Pancreas (tissue), 10 donors: ENCODE measurements at regions not wholly inside any gene's neighbourhood (a gene's known extent, or its start where the extent isn't known, plus 50 kb on each side); places are given as distances from the start of the nearest gene placed in this dataset.
"Not testable (repeated sequence)": the region's sequence is repeated elsewhere in the genome, so short reads cannot be mapped to it uniquely, and the experiment has no call there.

Source experiments
- ATAC-seq, 4 donors: fragments of 200-7000 bp; cut with Tn5 transposase; one replicate each; pipeline versions ENCODE4 v1.8.0 to v1.9.1; 2020; ENCODE audit warnings: mild to moderate bottlenecking in 4 of 4, moderate library complexity in 4 of 4
- DNase-seq, 6 donors: peaks; one replicate each; pipeline ENCODE4 v3.0.0-alpha.2; 2020
- FAIRE-seq: peaks from 2 replicates; lab custom pipeline; 2012; peaks lifted over from hg19 to GRCh38; lab: Jason Lieb, UNC
- H3K27ac ChIP-seq, 4 donors: fragments of 200-600 bp; sonication (generic); 1 replicate in 3 of 4; 2 replicates in 1 of 4; pipeline versions ENCODE4 v1.5.0 to v1.8.0; 2020
- H3K27me3 ChIP-seq, 4 donors: fragments of 200-600 bp; one replicate each; pipeline ENCODE4 v1.8.0; 2021
- H3K36me3 ChIP-seq, 3 donors: fragments of 200-600 bp; sonication (generic) in 1 of 3; one replicate each; pipeline versions ENCODE4 v1.5.0 to v1.8.0; 2020 to 2021
- H3K4me1 ChIP-seq, 3 donors: fragments of 200-600 bp; one replicate each; pipeline ENCODE4 v1.8.0; 2021
- H3K4me3 ChIP-seq, 4 donors: fragments of 200-600 bp; sonication (generic) in 2 of 4; one replicate each; pipeline versions ENCODE4 v1.5.0 to v1.8.0; 2020 to 2021
- H3K9me3 ChIP-seq, 4 donors: fragments of 200-600 bp; one replicate each; pipeline ENCODE4 v1.8.0; 2021
- CTCF ChIP-seq, 4 donors: fragments of 200-600 bp; sonication (generic) in 3 of 4; IDR thresholded peaks; one replicate each; pipeline versions ENCODE4 v1.5.0 to v1.8.0; 2021; ENCODE audit warnings: antibody characterized with exemption in 4 of 4
- whole genome bisulfite sequencing, 2 donors: extraction: QIAGEN DNeasy Blood & Tissue Kit; methylation state at CpG; one replicate each; pipeline ENCODE4 v1.1.7; 2013; 5-methylcytosine and 5-hydroxymethylcytosine counted together
- intact Hi-C, 3 donors: fragments of 100-400 bp; cut with DNase I; formaldehyde crosslinking; loops; one replicate each; pipeline versions ENCODE4 v1.11.1 to v1.14.2; 2022
- donor health status: healthy with polysubstance abuse.
- donor health status: DM: no; HTN: no; CAD: no; lungs with moderate emphysema.
- donor health status: DM: no; HTN: no; CAD: no.
- donor health status: control.
- donor health status: control.
- donor health status: Bipolar disorder and iron deficiency.
- donor health status: DM: yes; HTN: yes; CAD: no.
- donor health status: DM: no; HTN: no; CAD: no.
- donor health status: DM: no; HTN: no; CAD: no.
- donor health status: DM: yes; HTN: yes; CAD: no.

GRCh38 chr2:173572848-173573247 lies 218.2 kb downstream of the CDCA7 start:
- Histone ChIP-seq H3K4me1 (peaks cover 5 to 16% (median 10%) of the 10 kb centered on the region in 3 donors), H3K9me3 (no peaks in the 10 kb centered on the region), H3K27me3 (no peaks in the 10 kb centered on the region), H3K36me3 (no peaks in the 10 kb centered on the region), H3K27ac (peak overlapping the region in 1 of 4 donors; percentile 78), H3K4me3 (no peak overlapping the region)
- 93 to 100% methylated on average over 1 of the region's 1 CpG for WGBS, 2 donors
- intact Hi-C loops = no loop called here
- DNase-seq = no peak
- no peak for ATAC-seq
- FAIRE-seq = no peak
- TF ChIP-seq CTCF (IDR thresholded peaks at IDR 0.05) = no peak

- H3K27ac ChIP-seq, H3K9me3 ChIP-seq, ATAC-seq, DNase-seq, FAIRE-seq, H3K4me3 ChIP-seq, H3K27me3 ChIP-seq, H3K36me3 ChIP-seq, intact Hi-C loops: not testable (repeated sequence)
- WGBS, 2 donors = 91 to 93% methylated on average over 3 of the region's 3 CpGs
- H3K4me1 ChIP-seq = peaks cover 5 to 16% (median 10%) of the 10 kb centered on the region in 3 donors
Observed at GRCh38 chr2:173573782-173574181, 219.1 kb downstream of the CDCA7 start.

GRCh38 chr2:173574324-173575112 lies 219.8 kb downstream of the CDCA7 start:
- no peak for TF ChIP-seq CTCF (IDR thresholded peaks at IDR 0.05)
- Histone ChIP-seq H3K27me3 (no peaks in the 10 kb centered on the region), H3K36me3 (no peaks in the 10 kb centered on the region), H3K27ac (no peak overlapping the region), H3K4me1 (peaks cover 5 to 16% (median 10%) of the 10 kb centered on the region in 3 donors), H3K4me3 (no peak overlapping the region), H3K9me3 (no peaks in the 10 kb centered on the region)
- DNase-seq = no peak
- no peak for ATAC-seq
- 73 to 75% methylated on average over 4 of the region's 4 CpGs for WGBS, 2 donors
- intact Hi-C loops = no loop called here
- no peak for FAIRE-seq

GRCh38 chr2:173578404-173579107 lies 223.9 kb downstream of the CDCA7 start:
- Histone ChIP-seq H3K4me1 (peaks cover 0 to 7% (median 0%) of the 10 kb centered on the region in 3 donors), H3K4me3 (no peak overlapping the region), H3K9me3 (no peaks in the 10 kb centered on the region), H3K27me3 (no peaks in the 10 kb centered on the region), H3K36me3 (no peaks in the 10 kb centered on the region), H3K27ac (no peak overlapping the region)
- intact Hi-C loops = no loop called here
- TF ChIP-seq CTCF (IDR thresholded peaks at IDR 0.05) = no peak
- WGBS, 2 donors = 94% methylated on average over 8 of the region's 8 CpGs
- ATAC-seq (no peak), FAIRE-seq (no peak), DNase-seq (no peak)

- Histone ChIP-seq H3K36me3 (no peaks in the 10 kb centered on the region), H3K9me3 (no peaks in the 10 kb centered on the region), H3K27me3 (no peaks in the 10 kb centered on the region), H3K4me3 (no peak overlapping the region), H3K4me1 (peaks cover 0 to 7% (median 0%) of the 10 kb centered on the region in 3 donors), H3K27ac (no peak overlapping the region)
- 24 to 31% methylated on average over 1 of the region's 1 CpG for WGBS, 2 donors
- intact Hi-C loops = no loop called here
- ATAC-seq (no peak), DNase-seq (no peak), FAIRE-seq (no peak)
- no peak for TF ChIP-seq CTCF (IDR thresholded peaks at IDR 0.05)
Observed at GRCh38 chr2:173580351-173580750, 225.7 kb downstream of the CDCA7 start.
